ENCODE measurements at regions not wholly inside any gene's neighbourhood (a gene's known extent, or its start where the extent isn't known, plus 50 kb on each side); places are given as distances from the start of the nearest gene placed in this dataset.

GRCh38 chr3:28138043-28138610 is 103.3 kb upstream of the CMC1 start:
- TF ChIP-seq EZH2 (IDR thresholded peaks at IDR 0.05; ENCODE audit: borderline replicate concordance): no peak
- TF ChIP-seq CTCF (IDR thresholded peaks at IDR 0.05; ENCODE audit: poor library complexity): no peak
- no peak for TF ChIP-seq EZH2phosphoT487 (IDR thresholded peaks at IDR 0.05; ENCODE audit: low read depth, severe bottlenecking, unreplicated experiment)
- no peak for DNase-seq (ENCODE audit: low spot score)
- H2AFZ ChIP-seq: no peak overlapping the region
- H3K4me3 ChIP-seq: no peak overlapping the region
- no peaks in the 10 kb centered on the region for H3K36me3 ChIP-seq (replicated peaks; ENCODE audit: insufficient read depth, low read depth)
- peaks cover 14% of the 10 kb centered on the region for H3K4me1 ChIP-seq (ENCODE audit: insufficient read depth)
- H3K9me3 ChIP-seq (ENCODE audit: low read depth): no peaks in the 10 kb centered on the region
- H3K9me2 ChIP-seq (replicated peaks; ENCODE audit: insufficient read depth): no peaks in the 10 kb centered on the region
- WGBS (ENCODE audit: low lambda C conversion rate, missing lambda C conversion rate): 44% methylated on average over 6 of the region's 6 CpGs
- H3K79me2 ChIP-seq: no peaks in the 10 kb centered on the region
- H3K4me2 ChIP-seq: peak overlapping the region; percentile 50
- H4K20me1 ChIP-seq (ENCODE audit: insufficient read depth, poor library complexity, severe bottlenecking): no peaks in the 10 kb centered on the region
- H3K27ac ChIP-seq: peak overlapping the region; percentile 85
- no peaks in the 10 kb centered on the region for H3K27me3 ChIP-seq

- 77% methylated on average over 4 of the region's 4 CpGs for WGBS (ENCODE audit: low lambda C conversion rate, missing lambda C conversion rate)
- no peaks in the 10 kb centered on the region for H4K20me1 ChIP-seq (ENCODE audit: insufficient read depth, poor library complexity, severe bottlenecking)
- H3K27ac ChIP-seq: peak overlapping the region; percentile 85
Measured at GRCh38 chr3:28139288-28139687, 102.1 kb upstream of the CMC1 start.

GRCh38 chr3:28139967-28140634 is 101.3 kb upstream of the CMC1 start:
- no peak overlapping the region for H2AFZ ChIP-seq
- 62% methylated on average over 5 of the region's 5 CpGs for WGBS (ENCODE audit: low lambda C conversion rate, missing lambda C conversion rate)
- H3K4me2 ChIP-seq: peak overlapping the region; percentile 2

More at GRCh38 chr3:28139288-28139687, 102.1 kb upstream of the CMC1 start:
- Histone ChIP-seq H3K4me1 (ENCODE audit: insufficient read depth) (peaks cover 14% of the 10 kb centered on the region), H3K79me2 (no peaks in the 10 kb centered on the region), H3K36me3 (replicated peaks; ENCODE audit: insufficient read depth, low read depth) (no peaks in the 10 kb centered on the region), H3K9me2 (replicated peaks; ENCODE audit: insufficient read depth) (no peaks in the 10 kb centered on the region), H3K4me2 (peak overlapping the region; percentile 2), H3K27me3 (no peaks in the 10 kb centered on the region), H3K4me3 (no peak overlapping the region), H2AFZ (no peak overlapping the region), H3K9me3 (ENCODE audit: low read depth) (no peaks in the 10 kb centered on the region)
- DNase-seq (ENCODE audit: low spot score): peak; percentile 9
- TF ChIP-seq CTCF (IDR thresholded peaks at IDR 0.05; ENCODE audit: poor library complexity) (no peak), EZH2 (IDR thresholded peaks at IDR 0.05; ENCODE audit: borderline replicate concordance) (no peak), EZH2phosphoT487 (IDR thresholded peaks at IDR 0.05; ENCODE audit: low read depth, severe bottlenecking, unreplicated experiment) (no peak)

More at GRCh38 chr3:28139967-28140634, 101.3 kb upstream of the CMC1 start:
- Histone ChIP-seq H4K20me1 (ENCODE audit: insufficient read depth, poor library complexity, severe bottlenecking) (no peaks in the 10 kb centered on the region), H3K27me3 (no peaks in the 10 kb centered on the region), H3K79me2 (no peaks in the 10 kb centered on the region), H3K9me3 (ENCODE audit: low read depth) (no peaks in the 10 kb centered on the region), H3K4me1 (ENCODE audit: insufficient read depth) (peaks cover 14% of the 10 kb centered on the region), H3K27ac (peak overlapping the region; percentile 85), H3K36me3 (replicated peaks; ENCODE audit: insufficient read depth, low read depth) (no peaks in the 10 kb centered on the region), H3K9me2 (replicated peaks; ENCODE audit: insufficient read depth) (no peaks in the 10 kb centered on the region), H3K4me3 (no peak overlapping the region)
- TF ChIP-seq EZH2 (IDR thresholded peaks at IDR 0.05; ENCODE audit: borderline replicate concordance) (no peak), CTCF (IDR thresholded peaks at IDR 0.05; ENCODE audit: poor library complexity) (no peak), EZH2phosphoT487 (IDR thresholded peaks at IDR 0.05; ENCODE audit: low read depth, severe bottlenecking, unreplicated experiment) (no peak)
- peak; percentile 9 for DNase-seq (ENCODE audit: low spot score)

All from hepatocyte (in vitro differentiated cells).